Lower leg skin (tissue), 4 donors: ENCODE measurements at regions not wholly inside any gene's neighbourhood (a gene's known extent, or its start where the extent isn't known, plus 50 kb on each side); places are given as distances from the start of the nearest gene placed in this dataset.
"Not testable (repeated sequence)": the region's sequence is repeated elsewhere in the genome, so short reads cannot be mapped to it uniquely, and the experiment has no call there.

Source experiments
- DNase-seq, 2 donors: peaks; one replicate each; pipeline ENCODE4 v3.0.0-alpha.2; 2019; ENCODE audit warnings: low spot score in 2 of 2
- H3K4me3 ChIP-seq: fragments of 200-600 bp; sonication (generic); 2 replicates; pipeline ENCODE4 v1.5.1; 2017; ENCODE audit warnings: mild to moderate bottlenecking, low read depth; ENCODE audit not compliant: poor library complexity, severe bottlenecking
- CTCF ChIP-seq, 3 donors: fragments of 450-650 bp; IDR thresholded peaks; one replicate each; pipeline ENCODE4 v1.5.1; 2016; ENCODE audit warnings: antibody characterized with exemption in 3 of 3, mild to moderate bottlenecking in 3 of 3, moderate library complexity in 2 of 3
- POLR2A ChIP-seq, 2 donors: fragments of 450-650 bp; IDR thresholded peaks; one replicate each; pipeline ENCODE4 v1.6.1; 2016 to 2017; ENCODE audit warnings: antibody characterized with exemption in 2 of 2, mild to moderate bottlenecking in 1 of 2, moderate library complexity in 1 of 2
- WGBS, 2 donors: methylation state at CpG; one replicate each; pipeline ENCODE4 v1.1.5; 2018; 5-methylcytosine and 5-hydroxymethylcytosine counted together
- intact Hi-C: fragments of 100-400 bp; cut with DNase I; formaldehyde crosslinking; loops from one replicate; pipeline ENCODE4 v1.15.0; 2023; ENCODE audit warnings: low total_unique reads

DNA sequence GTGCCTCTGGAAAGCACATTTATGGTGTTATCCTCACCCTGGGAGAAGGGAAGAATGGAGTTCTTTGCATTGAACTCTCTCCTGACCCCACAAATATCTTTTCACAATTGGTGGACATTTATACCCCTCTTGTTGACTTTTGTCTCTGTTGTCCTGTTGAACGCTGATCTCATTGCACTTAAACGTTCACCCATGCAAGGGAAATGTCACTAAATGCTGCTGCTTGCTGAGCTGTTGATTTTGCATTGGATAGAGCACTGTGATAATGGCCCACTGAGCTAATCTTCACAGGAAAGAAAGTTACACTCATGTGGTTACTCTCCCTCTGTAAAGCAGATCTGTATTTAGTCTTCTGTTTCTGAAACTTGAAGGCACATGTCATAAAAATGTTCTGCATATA is 133.4 kb downstream of the FZD1 start:
- 69 to 72% methylated on average over 2 of the region's 2 CpGs for WGBS, 2 donors
- intact Hi-C loops, result no loop called here
- DNase-seq, result no peak

DNA sequence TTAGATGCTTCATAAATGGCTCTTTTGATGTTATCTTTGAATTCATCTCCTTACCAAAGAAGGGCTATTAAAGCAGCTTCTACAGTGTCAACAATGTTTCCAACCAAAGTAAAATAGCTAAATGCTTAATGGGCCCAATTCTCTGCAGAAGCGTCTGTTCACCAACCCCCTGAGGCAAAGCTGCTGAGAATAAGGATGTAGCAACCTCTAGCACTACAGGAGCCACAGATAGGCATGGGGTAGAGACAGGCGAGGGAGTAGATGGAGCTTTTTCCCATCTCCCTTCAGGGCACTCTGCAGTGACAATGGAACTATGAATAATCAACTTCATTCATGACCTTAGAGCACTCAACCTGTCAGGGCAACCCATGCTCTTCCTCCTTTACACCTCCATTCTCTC is 134.1 kb downstream of the FZD1 start:
- TF ChIP-seq POLR2A (IDR thresholded peaks at IDR 0.05), result no peak
- TF ChIP-seq CTCF (IDR thresholded peaks at IDR 0.05), result no peak
- H3K4me3 ChIP-seq, result no peak overlapping the region
- intact Hi-C loops, result no loop called here
- 64% methylated on average over 2 of the region's 2 CpGs for whole genome bisulfite sequencing, 2 donors
- no peak for DNase-seq

More for the DNA sequence above, 133.4 kb downstream of the FZD1 start:
- H3K4me3 ChIP-seq, result no peak overlapping the region
- TF ChIP-seq CTCF (IDR thresholded peaks at IDR 0.05), result no peak
- no peak for TF ChIP-seq POLR2A (IDR thresholded peaks at IDR 0.05)

- no peak for DNase-seq
- intact Hi-C loops, result no loop called here
- WGBS, 2 donors, result 94 to 95% methylated on average over 3 of the region's 3 CpGs
- TF ChIP-seq CTCF (IDR thresholded peaks at IDR 0.05) (no peak), POLR2A (IDR thresholded peaks at IDR 0.05) (no peak)
- no peak overlapping the region for H3K4me3 ChIP-seq
Measured at GRCh38 chr7:91405092-91405788, 141.0 kb downstream of the FZD1 start.

DNA sequence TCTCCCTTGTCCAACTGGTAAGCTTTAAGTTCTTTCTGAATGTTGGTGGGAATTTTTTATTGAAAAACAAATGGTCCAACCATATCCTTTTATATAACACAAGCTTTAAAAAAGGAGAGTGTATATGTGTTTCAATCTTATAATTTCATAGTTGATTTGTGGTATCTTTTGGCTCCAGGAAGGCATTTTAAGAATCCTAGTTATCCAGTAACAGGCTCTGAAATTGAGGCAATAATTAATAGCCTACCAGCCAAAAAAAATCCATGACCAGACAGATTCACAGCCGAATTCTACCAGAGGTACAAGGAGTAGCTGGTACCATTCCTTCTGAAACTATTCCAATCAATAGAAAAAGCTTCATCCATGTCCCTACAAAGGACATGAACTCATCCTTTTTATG is 141.6 kb downstream of the FZD1 start:
- WGBS, 2 donors, result 75 to 81% methylated on average over 1 of the region's 1 CpG
- DNase-seq, intact Hi-C loops, H3K4me3 ChIP-seq: not testable (repeated sequence)

GRCh38 chr7:91407942-91408341 is 143.7 kb downstream of the FZD1 start:
- H3K4me3 ChIP-seq, result no peak overlapping the region
- intact Hi-C loops, result no loop called here
- TF ChIP-seq CTCF (IDR thresholded peaks at IDR 0.05) (no peak), POLR2A (IDR thresholded peaks at IDR 0.05) (no peak)
- no peak for DNase-seq
- WGBS, 2 donors, result 57 to 66% methylated on average over 1 of the region's 1 CpG

DNA sequence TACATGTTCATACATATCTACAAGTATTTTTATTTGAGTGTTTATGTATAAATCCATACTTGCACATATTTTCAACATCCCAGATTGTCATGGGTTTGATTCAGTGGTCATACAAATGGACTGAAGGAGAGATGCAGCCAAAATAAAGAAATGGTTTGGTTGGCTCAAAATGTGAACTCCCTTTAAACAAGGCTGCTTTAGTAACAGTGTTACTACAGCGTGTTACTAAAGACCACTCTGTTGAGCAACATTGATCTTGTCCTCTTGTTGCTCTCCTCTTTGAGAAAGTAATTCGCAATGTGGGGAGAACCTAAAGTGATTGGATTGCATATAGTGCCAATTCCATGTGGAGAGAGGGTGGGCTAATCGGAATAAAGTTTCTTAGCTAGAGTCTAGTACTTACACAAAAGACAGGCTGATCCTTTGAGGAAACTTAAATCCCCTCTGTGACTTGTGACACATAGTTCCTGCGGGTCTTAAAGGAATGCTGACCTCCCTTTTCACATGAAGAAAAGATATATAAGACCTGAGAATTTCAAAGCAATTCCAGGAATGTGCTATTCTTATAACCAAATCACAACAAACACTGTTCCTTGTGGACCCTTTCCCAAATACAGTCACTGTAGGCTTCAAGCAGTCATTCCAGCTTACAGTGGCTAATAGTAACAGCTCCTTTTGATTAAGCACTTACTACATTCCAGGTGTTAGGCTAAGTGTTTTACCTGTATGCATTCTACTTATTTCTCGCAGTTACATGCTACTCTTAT is 144.3 kb downstream of the FZD1 start:
- WGBS, 2 donors, result 83 to 90% methylated on average over 5 of the region's 5 CpGs

More for the DNA sequence above, 144.3 kb downstream of the FZD1 start:
- TF ChIP-seq POLR2A (IDR thresholded peaks at IDR 0.05), result no peak
- no peak for TF ChIP-seq CTCF (IDR thresholded peaks at IDR 0.05)
- H3K4me3 ChIP-seq, result no peak overlapping the region
- intact Hi-C loops, result no loop called here
- no peak for DNase-seq
